Mesenchymal stem cell (in vitro differentiated cells and primary cell): ENCODE measurements at regions not wholly inside any gene's neighbourhood (a gene's known extent, or its start where the extent isn't known, plus 50 kb on each side); places are given as distances from the start of the nearest gene placed in this dataset.

Experiments used
- DNase-seq: peaks from one replicate; pipeline ENCODE4 v3.0.0-alpha.2; 2013
- H2AFZ ChIP-seq: one replicate; pipeline ENCODE4 v1.6.1; 2013; ENCODE audit warnings: low read depth, mild to moderate bottlenecking, control low read depth, inconsistent platforms, low read length, moderate library complexity
- H2AK5ac ChIP-seq: 2 replicates; pipeline ENCODE4 v1.6.1; 2013; ENCODE audit warnings: low read length, moderate library complexity, mild to moderate bottlenecking, inconsistent platforms; ENCODE audit not compliant: severe bottlenecking
- H2BK120ac ChIP-seq: one replicate; pipeline ENCODE4 v1.6.1; 2013; ENCODE audit warnings: low read depth, mild to moderate bottlenecking, inconsistent platforms, low read length, moderate library complexity
- H2BK12ac ChIP-seq, 2 experiments: one replicate each; pipeline ENCODE4 v1.6.1; 2013; ENCODE audit warnings: inconsistent platforms in 2 of 2, low read length in 2 of 2, mild to moderate bottlenecking in 2 of 2, moderate library complexity in 2 of 2, control low read depth in 1 of 2
- H2BK15ac ChIP-seq: one replicate; pipeline ENCODE4 v1.6.1; 2013; ENCODE audit warnings: mild to moderate bottlenecking, low read depth, inconsistent platforms; ENCODE audit not compliant: poor library complexity, severe bottlenecking
- H2BK5ac ChIP-seq: 2 replicates; pipeline ENCODE4 v1.6.1; 2013; ENCODE audit warnings: low read depth, mild to moderate bottlenecking, low read length, control low read depth, inconsistent platforms; ENCODE audit not compliant: poor library complexity, severe bottlenecking
- H3K14ac ChIP-seq, 2 experiments: one replicate each; pipeline ENCODE4 v1.6.1; 2013; ENCODE audit warnings: inconsistent platforms in 2 of 2, low read length in 2 of 2, control low read depth in 1 of 2, mild to moderate bottlenecking in 1 of 2, moderate library complexity in 1 of 2
- H3K18ac ChIP-seq, 2 experiments: one replicate each; pipeline ENCODE4 v1.6.1; 2013; ENCODE audit warnings: inconsistent platforms in 2 of 2, low read length in 2 of 2, control low read depth in 1 of 2, low read depth in 1 of 2, mild to moderate bottlenecking in 1 of 2
- H3K23ac ChIP-seq, 2 experiments: one replicate each; pipeline ENCODE4 v1.6.1; 2013; ENCODE audit warnings: inconsistent platforms in 2 of 2, low read length in 2 of 2, mild to moderate bottlenecking in 2 of 2, moderate library complexity in 2 of 2, control low read depth in 1 of 2
- H3K27ac ChIP-seq: 2 replicates; pipeline ENCODE4 v1.5.1; 2013; ENCODE audit warnings: mild to moderate bottlenecking, moderate library complexity, low read length, control low read depth, inconsistent platforms; ENCODE audit not compliant: poor library complexity, severe bottlenecking
- H3K27me3 ChIP-seq, 2 experiments: 2 replicates each; pipeline versions ENCODE4 v1.6.1 to v1.7.0; 2013; ENCODE audit warnings: low read length in 2 of 2, mild to moderate bottlenecking in 2 of 2, moderate library complexity in 2 of 2, control low read depth in 1 of 2, inconsistent platforms in 1 of 2; ENCODE audit not compliant: control insufficient read depth in 1 of 2, insufficient read depth in 1 of 2
- H3K36me3 ChIP-seq, 2 experiments: 2 replicates each; pipeline versions ENCODE4 v1.6.1 to v1.7.0; 2013; ENCODE audit warnings: low read length in 2 of 2, control low read depth in 1 of 2, inconsistent platforms in 1 of 2, low read depth in 1 of 2, mild to moderate bottlenecking in 1 of 2; ENCODE audit not compliant: insufficient read depth in 2 of 2, control insufficient read depth in 1 of 2
- H3K4ac ChIP-seq, 2 experiments: one replicate each; pipeline ENCODE4 v1.6.1; 2013; ENCODE audit warnings: inconsistent platforms in 2 of 2, low read length in 2 of 2, mild to moderate bottlenecking in 2 of 2, moderate library complexity in 2 of 2, control low read depth in 1 of 2, low read depth in 1 of 2
- H3K4me1 ChIP-seq: 2 replicates; pipeline ENCODE4 v1.6.1; 2013; ENCODE audit warnings: low read depth, low read length, control low read depth; ENCODE audit not compliant: control insufficient read depth, insufficient read depth
- H3K4me2 ChIP-seq: 2 replicates; pipeline ENCODE4 v1.6.1; 2013; ENCODE audit warnings: low read length, mild to moderate bottlenecking, inconsistent platforms; ENCODE audit not compliant: poor library complexity, severe bottlenecking
- H3K4me3 ChIP-seq, 2 experiments: 2 replicates each; pipeline versions ENCODE4 v1.5.1 to v1.7.0; 2013; ENCODE audit warnings: low read length in 2 of 2, mild to moderate bottlenecking in 2 of 2, control low read depth in 1 of 2, low read depth in 1 of 2; ENCODE audit not compliant: insufficient read depth in 1 of 2
- H3K79me1 ChIP-seq: replicated peaks from 2 replicates; pipeline ENCODE4 v1.6.1; 2013; ENCODE audit warnings: mild to moderate bottlenecking, control low read depth, low read length, inconsistent platforms; ENCODE audit not compliant: poor library complexity, severe bottlenecking
- H3K9ac ChIP-seq: 2 replicates; pipeline ENCODE4 v1.7.0; 2013; ENCODE audit warnings: mild to moderate bottlenecking, low read length, moderate library complexity
- H3K9me3 ChIP-seq: 2 replicates; pipeline ENCODE4 v1.7.0; 2013; ENCODE audit warnings: mild to moderate bottlenecking, low read length; ENCODE audit not compliant: control insufficient read depth
- H4K8ac ChIP-seq: one replicate; pipeline ENCODE4 v1.6.1; 2013; ENCODE audit warnings: inconsistent platforms, mild to moderate bottlenecking, low read length, moderate library complexity
- H4K91ac ChIP-seq: one replicate; pipeline ENCODE4 v1.6.1; 2013; ENCODE audit warnings: mild to moderate bottlenecking, low read length, inconsistent platforms
- whole genome bisulfite sequencing: methylation state at CpG from one replicate; pipeline ENCODE4 v1.1.7; 2013; ENCODE audit warnings: mixed read lengths; 5-methylcytosine and 5-hydroxymethylcytosine counted together

DNA sequence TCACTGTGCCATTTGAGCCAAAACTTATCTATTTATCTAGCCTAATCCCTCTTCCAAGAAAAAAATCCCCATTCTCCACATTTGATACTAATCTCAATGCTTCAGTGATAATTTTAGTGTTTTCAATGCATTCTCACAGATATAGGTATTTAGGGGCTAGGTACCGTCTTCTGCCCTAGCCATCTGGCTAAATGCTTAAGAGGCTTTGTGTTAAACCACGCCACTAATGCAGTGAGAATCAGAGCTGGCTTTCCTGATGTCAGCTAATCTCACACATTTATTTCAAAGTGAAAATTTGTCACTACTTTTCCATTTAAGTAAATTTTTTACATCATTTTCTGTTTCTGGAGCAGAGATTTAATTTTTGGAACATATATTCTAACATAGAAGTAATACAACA, 479.7 kb downstream of the MAN2A1 start:
- no peak for DNase-seq
- H3K23ac ChIP-seq: no peak overlapping the region
- no peaks in the 10 kb centered on the region for H3K4me1 ChIP-seq
- H2AK5ac ChIP-seq: no peak overlapping the region
- H3K27ac ChIP-seq: no peak overlapping the region
- H3K9ac ChIP-seq: no peak overlapping the region
- no peaks in the 10 kb centered on the region for H3K79me1 ChIP-seq
- H3K4me3 ChIP-seq: no peak overlapping the region
- no peak overlapping the region for H2AFZ ChIP-seq
- no peaks in the 10 kb centered on the region for H3K9me3 ChIP-seq
- no peak overlapping the region for H3K18ac ChIP-seq
- no peak overlapping the region for H3K4ac ChIP-seq
- H2BK15ac ChIP-seq: no peak overlapping the region
- no peaks in the 10 kb centered on the region for H3K36me3 ChIP-seq
- no peak overlapping the region for H4K91ac ChIP-seq
- H3K27me3 ChIP-seq: no peaks in the 10 kb centered on the region
- H3K14ac ChIP-seq: no peak overlapping the region
- no peak overlapping the region for H3K4me2 ChIP-seq
- no peak overlapping the region for H2BK120ac ChIP-seq
- WGBS: 78% methylated on average over 2 of the region's 2 CpGs
- H2BK12ac ChIP-seq: no peak overlapping the region
- H4K8ac ChIP-seq: no peak overlapping the region
- no peak overlapping the region for H2BK5ac ChIP-seq

DNA sequence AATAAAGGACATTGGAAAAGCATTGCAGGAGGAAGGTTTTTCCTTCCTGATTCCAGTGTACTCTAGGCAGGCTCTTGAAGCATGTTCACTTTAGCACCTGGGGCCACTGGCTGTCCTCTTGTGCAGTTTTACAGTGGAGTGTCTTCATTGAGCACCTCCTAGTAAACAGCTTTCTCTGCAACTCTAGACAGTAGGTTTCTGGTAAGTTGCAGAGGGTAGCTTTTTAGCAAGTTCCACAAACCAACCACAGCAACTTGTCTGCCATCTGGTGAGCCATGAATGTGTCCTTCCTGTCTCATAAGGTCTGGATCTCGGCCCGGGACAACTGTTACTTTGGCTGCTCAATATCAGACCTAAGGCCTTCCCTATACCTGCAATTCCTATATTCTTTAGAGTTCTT, 488.0 kb downstream of the MAN2A1 start:
- H3K36me3 ChIP-seq: no peaks in the 10 kb centered on the region
- no peak overlapping the region for H3K4me2 ChIP-seq
- H2BK15ac ChIP-seq: no peak overlapping the region
- H3K23ac ChIP-seq: no peak overlapping the region
- H3K27ac ChIP-seq: no peak overlapping the region
- no peaks in the 10 kb centered on the region for H3K79me1 ChIP-seq
- H3K4ac ChIP-seq: no peak overlapping the region
- no peak overlapping the region for H3K14ac ChIP-seq
- no peak overlapping the region for H4K91ac ChIP-seq
- no peak overlapping the region for H4K8ac ChIP-seq
- H3K9ac ChIP-seq: no peak overlapping the region
- H2BK5ac ChIP-seq: no peak overlapping the region
- no CpG with 5 or more reads among the region's 2 CpGs for WGBS
- DNase-seq: no peak
- no peaks in the 10 kb centered on the region for H3K9me3 ChIP-seq
- no peak overlapping the region for H3K18ac ChIP-seq
- H3K27me3 ChIP-seq: no peaks in the 10 kb centered on the region
- H2BK120ac ChIP-seq: no peak overlapping the region
- H2BK12ac ChIP-seq: no peak overlapping the region
- no peak overlapping the region for H3K4me3 ChIP-seq
- H2AFZ ChIP-seq: no peak overlapping the region
- no peak overlapping the region for H2AK5ac ChIP-seq
- no peaks in the 10 kb centered on the region for H3K4me1 ChIP-seq

DNA sequence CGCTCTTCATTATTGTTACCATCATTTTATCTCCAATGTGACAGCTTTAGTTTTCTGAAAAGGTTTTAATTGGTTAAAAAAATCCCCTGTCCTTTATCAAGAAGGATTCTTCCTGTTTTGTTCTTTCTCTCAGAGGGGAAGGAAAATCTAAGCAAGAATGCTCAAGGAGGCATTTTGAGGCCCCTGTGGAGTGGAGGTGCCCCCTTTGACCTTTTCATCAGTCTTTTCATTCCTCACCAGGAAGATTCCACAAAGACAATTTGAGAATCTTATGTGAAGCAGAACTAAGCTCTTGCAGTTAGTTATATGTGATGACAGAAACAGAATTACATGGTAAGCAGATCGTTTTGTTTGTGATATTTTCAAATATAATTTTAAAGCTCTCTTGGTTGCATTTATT, 489.6 kb downstream of the MAN2A1 start:
- H4K8ac ChIP-seq: no peak overlapping the region
- H3K18ac ChIP-seq: no peak overlapping the region
- H2BK120ac ChIP-seq: no peak overlapping the region
- no peaks in the 10 kb centered on the region for H3K4me1 ChIP-seq
- H3K4me3 ChIP-seq: no peak overlapping the region
- H4K91ac ChIP-seq: no peak overlapping the region
- H3K23ac ChIP-seq: no peak overlapping the region
- H3K4me2 ChIP-seq: no peak overlapping the region
- H3K9ac ChIP-seq: no peak overlapping the region
- no peaks in the 10 kb centered on the region for H3K27me3 ChIP-seq
- H3K79me1 ChIP-seq: no peaks in the 10 kb centered on the region
- H3K4ac ChIP-seq: no peak overlapping the region
- no peaks in the 10 kb centered on the region for H3K36me3 ChIP-seq
- no peak overlapping the region for H2BK15ac ChIP-seq
- WGBS: 79% methylated on average over 1 of the region's 2 CpGs
- H2BK5ac ChIP-seq: no peak overlapping the region
- H3K27ac ChIP-seq: no peak overlapping the region
- no peak for DNase-seq
- no peak overlapping the region for H2AK5ac ChIP-seq
- no peaks in the 10 kb centered on the region for H3K9me3 ChIP-seq
- no peak overlapping the region for H3K14ac ChIP-seq
- H2BK12ac ChIP-seq: no peak overlapping the region
- H2AFZ ChIP-seq: no peak overlapping the region

GRCh38 chr5:110194191-110194590, 504.5 kb downstream of the MAN2A1 start:
- H3K27me3 ChIP-seq: no peaks in the 10 kb centered on the region
- no peak overlapping the region for H2AFZ ChIP-seq
- H3K4me3 ChIP-seq: no peak overlapping the region
- no peak overlapping the region for H3K9ac ChIP-seq
- H3K36me3 ChIP-seq: no peaks in the 10 kb centered on the region
- H3K9me3 ChIP-seq: peaks cover 4% of the 10 kb centered on the region
- H3K23ac ChIP-seq: no peak overlapping the region
- no peak overlapping the region for H2BK15ac ChIP-seq
- no peak overlapping the region for H3K27ac ChIP-seq
- no peak overlapping the region for H3K4me2 ChIP-seq
- no peaks in the 10 kb centered on the region for H3K4me1 ChIP-seq
- H3K4ac ChIP-seq: no peak overlapping the region
- no peak overlapping the region for H4K91ac ChIP-seq
- H3K79me1 ChIP-seq: no peaks in the 10 kb centered on the region
- H2BK12ac ChIP-seq: no peak overlapping the region
- no peak overlapping the region for H4K8ac ChIP-seq
- no peak overlapping the region for H2AK5ac ChIP-seq
- DNase-seq: peak; percentile 2
- H2BK120ac ChIP-seq: no peak overlapping the region
- no peak overlapping the region for H3K14ac ChIP-seq
- no peak overlapping the region for H2BK5ac ChIP-seq
- no peak overlapping the region for H3K18ac ChIP-seq
